ENCODE measurements at regions not wholly inside any gene's neighbourhood (a gene's known extent, or its start where the extent isn't known, plus 50 kb on each side); places are given as distances from the start of the nearest gene placed in this dataset.

GRCh38 chr2:75284345-75284744 lies 85.0 kb upstream of the TACR1 start:
- no peak for TF ChIP-seq CTCF (IDR thresholded peaks at IDR 0.05 in 8 of 11, conservative IDR thresholded peaks at IDR 0.05 in 3 of 11)
- TF ChIP-seq POLR2A (IDR thresholded peaks at IDR 0.05): no peak

Measured in spleen (tissue), 7 donors.